A204.1 (cell line): ENCODE measurements at regions not wholly inside any gene's neighbourhood (a gene's known extent, or its start where the extent isn't known, plus 50 kb on each side); places are given as distances from the start of the nearest gene placed in this dataset.
A peak's percentile ranks its signal among the peaks of the same experiment; 100 is the strongest.
"Not testable (repeated sequence)": the region's sequence is repeated elsewhere in the genome, so short reads cannot be mapped to it uniquely, and the experiment has no call there.

Source experiments
- FAIRE-seq: peaks from 2 replicates; lab custom pipeline; 2012; peaks lifted over from hg19 to GRCh38; lab: Jason Lieb, UNC

DNA sequence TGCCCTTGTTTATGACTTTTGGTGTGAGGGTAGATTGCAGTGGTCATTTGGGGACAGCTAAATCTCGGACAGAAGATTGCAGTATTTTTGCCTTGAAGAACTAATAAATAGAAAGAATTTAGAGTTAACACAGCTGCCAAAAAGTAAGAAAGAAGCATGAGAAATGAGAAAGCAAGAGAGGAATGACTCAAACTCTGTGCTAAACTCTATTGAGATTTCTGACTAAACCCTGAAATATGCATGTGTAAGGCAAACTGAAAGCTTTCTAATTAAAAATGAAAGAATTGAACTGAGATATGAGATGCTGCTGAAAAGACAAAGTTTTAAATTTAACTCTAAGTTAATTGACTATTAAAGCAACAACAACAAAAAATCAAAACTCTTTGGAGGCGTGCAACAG lies 791.3 kb downstream of the RAB28 start:
- no peak for FAIRE-seq

DNA sequence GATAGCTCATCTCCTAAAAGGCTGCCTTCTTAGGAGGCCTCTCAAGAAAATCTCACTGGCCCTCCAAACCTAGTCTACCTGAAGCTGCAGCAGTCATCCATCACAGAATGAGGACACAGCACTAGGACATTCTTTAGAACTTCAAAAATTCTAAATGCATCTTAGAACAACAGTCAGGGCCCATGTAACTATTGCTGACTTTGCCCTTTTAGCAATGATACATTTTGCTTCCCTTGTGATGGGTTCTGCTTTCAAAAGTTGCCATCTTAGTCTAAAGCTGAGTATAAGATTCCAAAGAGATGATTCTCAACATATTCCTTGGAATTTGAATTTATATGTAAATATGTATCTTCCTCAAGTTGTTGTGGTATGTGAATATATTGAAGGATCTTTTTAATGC lies 793.0 kb downstream of the RAB28 start:
- no peak for FAIRE-seq

DNA sequence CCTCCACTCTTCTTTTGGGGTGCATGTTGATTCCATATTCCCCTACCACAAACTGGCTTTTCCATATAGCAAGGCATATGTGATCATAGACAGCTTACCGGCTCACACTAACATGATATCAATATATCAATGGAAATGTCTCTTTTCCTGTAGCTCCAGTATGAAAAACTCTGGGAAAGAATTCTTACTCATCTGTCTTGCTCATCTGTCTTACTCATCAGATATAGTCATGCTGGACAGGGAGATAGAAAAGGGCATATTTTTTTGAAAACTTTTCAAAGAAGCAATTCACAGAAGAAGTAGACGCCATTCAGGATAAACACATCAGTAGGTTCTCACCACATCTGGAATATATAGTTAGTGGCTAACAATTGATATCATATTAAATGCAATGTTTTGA lies 794.7 kb downstream of the RAB28 start:
- FAIRE-seq = no peak

DNA sequence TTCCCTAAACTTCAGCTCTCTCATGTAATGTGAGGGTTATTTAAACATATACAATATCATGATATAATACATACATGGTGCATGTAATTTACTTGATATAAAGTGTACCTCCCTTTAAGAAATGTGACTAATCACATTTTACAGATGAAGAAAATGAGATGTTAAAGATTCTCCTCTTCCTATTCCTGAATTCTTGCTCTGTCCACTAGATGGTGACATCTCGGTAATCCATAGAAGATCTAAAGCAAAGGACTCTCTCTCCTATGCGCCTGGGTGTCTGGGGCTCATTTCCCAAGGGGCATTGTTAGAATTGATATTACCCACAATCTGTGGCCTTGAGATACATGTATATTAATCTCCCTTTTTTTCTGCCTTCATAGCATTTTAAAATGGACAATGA lies 804.9 kb downstream of the RAB28 start:
- no peak for FAIRE-seq

DNA sequence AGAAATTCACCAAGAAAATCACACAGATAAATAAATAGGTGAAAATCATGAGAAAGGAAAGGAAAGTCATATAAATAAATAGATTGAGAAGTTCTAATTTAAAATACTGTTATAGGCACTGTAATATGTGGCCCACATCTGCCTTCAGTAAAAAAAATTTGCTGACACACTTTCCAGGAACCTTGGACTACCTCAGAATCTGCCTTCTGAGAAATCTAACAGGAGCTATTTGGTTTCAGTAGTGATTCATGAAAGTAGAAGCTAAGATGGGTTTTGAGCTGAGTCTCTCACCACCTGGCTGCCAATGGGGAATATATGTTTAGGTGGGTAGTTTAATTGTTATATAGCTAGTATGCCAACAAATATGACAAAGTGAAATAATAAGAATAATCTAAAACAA lies 810.0 kb downstream of the RAB28 start:
- no peak for FAIRE-seq

DNA sequence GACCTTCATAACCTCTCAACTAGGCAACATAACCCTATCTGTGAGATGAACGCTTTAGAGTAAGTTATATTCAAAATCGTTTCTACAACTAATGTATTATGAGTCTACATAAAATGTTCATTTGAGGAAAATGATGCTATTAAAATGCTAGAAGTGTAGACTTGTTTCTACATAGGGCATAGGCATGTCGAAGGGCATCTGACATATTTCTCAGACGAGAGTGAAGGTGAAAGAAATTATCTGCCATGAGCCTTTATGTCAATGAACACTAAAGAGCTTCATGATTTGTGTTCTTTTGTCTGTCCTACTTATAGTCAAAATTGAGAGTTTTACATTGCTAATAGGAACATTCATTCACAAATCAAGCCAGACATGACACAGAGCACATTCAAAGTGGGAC lies 811.8 kb downstream of the RAB28 start:
- FAIRE-seq = no peak

DNA sequence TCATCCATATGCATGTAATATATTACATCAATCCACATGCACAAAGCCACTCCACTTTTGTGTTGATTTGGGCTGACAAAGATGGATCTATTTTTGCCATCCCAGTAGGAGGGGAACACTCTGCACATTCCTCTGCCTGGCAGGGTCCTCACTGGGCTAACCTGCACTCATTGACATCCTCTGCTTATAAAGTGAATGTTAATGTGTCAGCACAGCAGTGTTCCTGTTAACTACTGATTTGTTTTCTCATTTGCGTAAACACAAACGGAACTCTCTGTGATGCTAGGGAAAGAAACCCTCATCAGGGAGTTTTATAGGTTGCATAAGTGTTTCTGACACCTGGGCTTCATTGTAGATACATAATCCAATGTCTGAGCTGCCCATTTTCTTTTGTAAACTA lies 826.0 kb downstream of the RAB28 start:
- no peak for FAIRE-seq

DNA sequence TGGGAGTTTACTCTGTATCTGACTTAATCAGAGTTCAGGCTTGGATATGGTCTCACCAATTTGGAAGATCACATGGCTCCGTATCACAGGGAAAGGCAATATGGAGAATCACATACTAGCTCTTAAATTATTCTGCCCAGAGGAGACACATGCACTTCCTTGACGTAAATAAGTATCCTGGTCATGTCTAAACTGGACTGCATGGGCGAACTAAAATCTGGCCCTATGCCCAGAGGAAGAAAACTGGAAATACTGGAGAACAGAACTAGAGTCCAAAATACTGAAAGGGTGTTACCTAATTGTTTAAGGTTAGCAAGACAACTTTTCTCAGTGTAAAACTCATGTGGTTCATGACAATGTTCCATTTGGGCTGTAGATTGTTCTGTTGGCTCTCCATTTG lies 832.3 kb downstream of the RAB28 start:
- FAIRE-seq = no peak

DNA sequence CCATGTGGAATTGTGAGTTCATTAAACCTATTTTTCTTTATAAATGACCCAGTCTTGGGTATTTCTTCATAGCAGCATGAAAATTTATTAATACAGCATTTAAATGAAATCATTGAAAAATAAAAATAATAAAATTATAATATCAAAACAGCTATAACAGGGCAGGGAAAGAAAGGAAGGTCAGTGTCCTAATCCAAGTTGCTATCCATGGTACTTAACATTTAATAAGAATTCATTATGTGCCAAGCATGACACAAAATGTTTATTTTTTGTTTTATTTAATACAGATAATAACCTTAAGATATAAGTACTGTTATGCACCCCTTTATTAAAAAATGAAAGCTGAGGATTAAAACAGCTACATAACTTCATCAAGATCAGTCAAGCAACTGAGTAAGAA lies 838.4 kb downstream of the RAB28 start:
- no peak for FAIRE-seq

DNA sequence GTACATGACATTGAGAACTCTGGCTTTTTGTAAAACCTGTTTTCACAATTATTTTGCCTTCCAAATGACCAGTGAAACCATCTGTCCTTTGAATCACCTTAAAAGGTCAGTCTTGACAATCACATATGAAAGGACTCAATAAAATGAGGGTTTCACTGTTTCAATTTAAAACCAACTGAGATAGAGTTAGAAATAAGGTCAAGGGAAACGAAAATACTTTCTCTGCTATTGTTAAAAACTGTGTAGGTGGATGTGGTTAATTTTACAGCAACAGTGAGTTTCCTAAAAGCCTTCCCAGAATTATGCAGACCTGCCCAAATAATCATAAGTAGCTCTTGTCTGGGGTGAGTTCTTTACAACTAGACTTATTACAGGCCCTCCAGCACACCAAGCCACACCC lies 839.9 kb downstream of the RAB28 start:
- FAIRE-seq = no peak

DNA sequence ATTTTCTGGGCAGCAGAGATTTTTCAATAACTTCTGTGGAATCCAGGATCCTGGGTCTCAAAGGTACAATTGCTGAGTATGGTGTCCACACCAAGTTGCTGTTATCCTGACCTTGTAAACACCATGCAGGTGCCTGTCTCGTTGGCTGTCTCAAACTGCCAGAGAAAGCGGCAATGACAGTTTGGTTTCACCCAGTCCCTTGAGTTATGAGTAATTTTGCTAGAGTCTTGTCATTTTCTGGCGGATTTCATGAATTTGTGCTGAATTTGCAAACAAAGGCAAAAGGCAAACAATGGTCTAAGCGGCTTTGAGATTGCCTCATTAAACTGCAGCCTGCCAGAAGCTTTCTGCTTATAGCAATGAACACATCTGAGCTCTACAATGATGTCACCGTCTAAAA lies 847.9 kb downstream of the RAB28 start:
- FAIRE-seq = no peak

DNA sequence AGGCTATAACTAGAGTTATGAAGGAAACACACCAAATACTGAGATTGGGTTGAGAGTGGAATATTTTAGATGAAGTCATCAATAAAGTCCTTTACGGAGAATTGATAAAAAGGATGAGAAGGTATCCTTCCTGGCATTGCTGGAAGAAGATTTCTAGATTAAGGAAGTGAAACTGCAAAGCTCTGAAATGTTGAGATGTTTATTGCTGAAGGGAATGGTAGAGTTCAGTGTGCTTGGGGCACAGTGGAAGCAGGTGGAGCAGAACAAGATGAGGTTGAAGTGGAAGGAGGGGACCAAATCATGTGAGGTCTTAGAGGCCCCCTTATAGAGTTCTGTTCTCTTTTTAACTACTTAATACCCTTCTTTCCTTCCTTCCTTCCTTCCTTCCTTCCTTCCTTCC lies 848.5 kb downstream of the RAB28 start:
- no peak for FAIRE-seq

DNA sequence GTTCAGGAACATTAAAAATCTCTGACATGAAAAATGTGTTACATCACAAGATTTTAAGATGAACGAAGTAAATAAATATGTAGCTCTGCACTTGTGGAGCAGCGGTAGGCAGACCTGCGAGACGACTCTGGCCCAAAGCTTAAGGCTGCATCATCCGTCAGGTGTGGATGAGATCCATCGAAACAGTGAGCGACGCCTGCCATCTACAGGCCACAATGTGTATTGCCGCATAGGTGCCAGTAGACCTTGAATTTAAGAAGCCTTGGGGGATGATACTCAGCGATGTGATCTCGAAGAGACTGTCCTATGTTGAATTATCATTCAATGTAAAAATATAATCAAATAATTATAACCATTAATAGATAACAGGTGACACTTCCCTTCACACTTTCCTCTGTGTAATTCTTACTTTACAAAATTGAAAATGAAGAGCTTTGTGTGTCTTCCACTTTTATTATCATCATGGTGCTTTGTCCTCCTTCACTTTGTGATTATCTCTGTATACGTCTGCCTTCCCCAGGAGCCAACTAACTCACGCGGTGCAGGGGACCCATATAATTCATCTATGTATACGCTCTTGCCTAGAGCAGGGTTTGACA lies 851.0 kb downstream of the RAB28 start:
- FAIRE-seq = peak; percentile 65

DNA sequence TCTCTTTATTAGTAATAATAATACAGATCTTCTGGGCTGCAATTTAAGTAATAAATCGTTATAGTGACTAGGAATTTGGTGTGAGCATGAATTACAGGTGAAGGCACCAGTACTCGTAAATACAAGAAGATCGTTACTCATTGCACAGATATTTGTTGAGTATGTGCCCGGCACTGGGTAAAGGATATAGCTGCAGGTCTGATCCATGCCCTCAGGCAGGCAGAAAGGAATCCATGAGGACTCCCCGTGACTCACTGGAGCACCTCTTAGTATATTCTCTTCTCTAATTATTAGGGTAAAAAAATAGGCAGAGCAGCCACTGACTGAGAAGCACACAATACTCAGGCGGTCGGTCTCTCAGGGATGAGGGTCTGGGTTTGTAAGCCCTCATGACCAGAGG lies 868.3 kb downstream of the RAB28 start:
- FAIRE-seq = no peak

DNA sequence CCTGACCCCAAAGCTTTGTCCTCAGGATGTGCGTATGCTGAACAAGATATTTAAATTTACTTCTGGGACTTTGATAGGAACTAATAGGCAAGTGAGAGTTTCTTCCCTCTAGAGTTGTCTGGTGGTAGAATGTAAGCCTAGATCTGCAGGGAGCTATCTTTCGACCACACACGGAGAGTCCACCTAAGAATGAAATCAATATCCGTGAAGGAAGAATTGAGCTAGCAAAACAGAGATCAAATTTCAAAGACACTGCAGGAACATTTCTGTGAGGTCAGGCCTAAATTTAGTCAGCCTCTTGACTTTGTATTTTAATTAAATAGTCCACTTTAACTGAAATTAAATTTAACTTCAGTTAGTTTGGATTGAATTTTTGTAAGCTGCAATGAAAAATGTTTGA lies 871.3 kb downstream of the RAB28 start:
- FAIRE-seq = no peak

DNA sequence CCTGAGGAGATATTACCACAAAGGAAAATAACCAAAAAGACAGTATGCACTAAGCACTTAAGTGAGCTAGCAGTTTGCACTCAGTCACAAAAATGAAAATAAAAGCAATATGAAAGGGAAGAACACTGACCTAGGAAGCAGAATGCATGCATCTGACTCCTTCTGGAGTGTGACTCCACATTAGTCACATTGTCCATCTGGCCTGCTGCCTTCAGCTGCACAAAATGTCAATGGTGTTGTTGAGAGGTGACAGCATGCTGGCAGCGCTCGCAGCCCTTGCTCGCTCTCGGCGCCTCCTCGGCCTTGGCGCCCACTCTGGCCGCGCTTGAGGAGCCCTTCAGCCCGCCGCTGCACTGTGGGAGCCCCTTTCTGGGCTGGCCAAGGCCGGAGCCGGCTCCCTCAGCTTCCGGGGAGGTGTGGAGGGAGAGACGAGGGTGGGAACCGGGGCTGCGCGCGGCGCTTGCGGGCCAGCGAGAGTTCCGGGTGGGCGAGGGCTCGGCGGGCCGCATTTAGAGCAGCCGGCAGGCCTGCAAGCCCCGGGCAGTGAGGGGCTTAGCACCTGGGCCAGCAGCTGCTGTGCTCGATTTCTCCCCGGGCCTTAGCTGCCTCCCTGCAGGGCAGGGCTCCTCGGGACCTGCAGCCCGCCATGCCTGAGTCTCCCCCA lies 874.8 kb downstream of the RAB28 start:
- not testable (repeated sequence) for FAIRE-seq

DNA sequence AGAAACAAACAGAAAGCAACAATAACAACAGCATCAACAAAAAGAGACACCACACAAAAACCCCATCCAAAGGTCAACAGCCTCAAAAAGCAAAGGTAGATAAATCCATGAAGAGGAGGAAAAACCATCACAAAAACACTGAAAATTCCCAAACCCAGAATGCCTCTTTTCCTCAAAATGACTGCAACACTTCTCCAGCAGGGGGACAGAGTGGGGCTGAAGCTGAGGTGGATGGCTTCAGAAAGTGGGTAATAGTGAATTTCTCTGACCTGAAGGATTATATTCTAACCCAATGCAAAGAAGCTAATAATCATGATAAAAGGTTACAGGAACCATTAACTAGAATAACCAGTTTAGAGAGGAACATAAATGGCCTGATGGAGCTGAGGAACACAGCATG lies 888.2 kb downstream of the RAB28 start:
- FAIRE-seq = no peak

DNA sequence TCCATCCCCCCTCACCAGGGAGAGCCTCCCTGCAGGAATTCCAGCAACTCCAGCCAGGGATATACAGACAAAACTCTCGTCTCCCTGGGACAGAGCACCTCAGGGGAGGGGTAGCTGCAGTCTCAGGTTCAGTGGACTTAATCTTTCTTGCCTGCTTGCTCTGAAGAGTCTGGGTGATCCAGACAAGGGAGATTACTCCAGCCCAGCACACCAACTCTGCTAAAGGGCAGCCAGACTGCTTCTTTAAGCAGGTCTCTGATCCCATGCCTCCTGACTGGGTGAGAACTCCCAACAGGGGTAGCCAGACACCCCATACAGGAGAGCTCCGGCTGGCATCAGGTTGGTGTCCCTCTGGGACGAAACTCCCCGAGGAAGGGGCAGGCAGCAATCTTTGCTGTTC lies 888.7 kb downstream of the RAB28 start:
- no peak for FAIRE-seq

DNA sequence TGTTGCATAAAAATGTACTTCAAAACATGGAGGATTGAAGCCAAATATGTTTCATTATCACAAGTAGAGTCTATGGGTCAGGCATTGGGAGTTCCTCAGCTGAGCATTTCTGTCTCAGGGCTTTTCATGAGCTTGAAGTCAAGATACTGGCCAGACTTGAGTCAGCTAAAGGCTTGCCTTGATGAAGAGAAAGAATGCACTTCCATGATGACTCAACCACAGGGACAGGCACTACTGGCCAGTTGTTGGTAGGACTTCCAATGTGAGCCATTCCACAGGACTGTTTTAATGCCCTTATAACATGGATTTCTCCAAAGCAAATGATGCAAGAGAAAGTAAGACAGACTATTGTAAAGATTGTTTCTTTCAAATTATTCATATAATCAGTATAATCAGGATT lies 895.6 kb downstream of the RAB28 start:
- FAIRE-seq = no peak

DNA sequence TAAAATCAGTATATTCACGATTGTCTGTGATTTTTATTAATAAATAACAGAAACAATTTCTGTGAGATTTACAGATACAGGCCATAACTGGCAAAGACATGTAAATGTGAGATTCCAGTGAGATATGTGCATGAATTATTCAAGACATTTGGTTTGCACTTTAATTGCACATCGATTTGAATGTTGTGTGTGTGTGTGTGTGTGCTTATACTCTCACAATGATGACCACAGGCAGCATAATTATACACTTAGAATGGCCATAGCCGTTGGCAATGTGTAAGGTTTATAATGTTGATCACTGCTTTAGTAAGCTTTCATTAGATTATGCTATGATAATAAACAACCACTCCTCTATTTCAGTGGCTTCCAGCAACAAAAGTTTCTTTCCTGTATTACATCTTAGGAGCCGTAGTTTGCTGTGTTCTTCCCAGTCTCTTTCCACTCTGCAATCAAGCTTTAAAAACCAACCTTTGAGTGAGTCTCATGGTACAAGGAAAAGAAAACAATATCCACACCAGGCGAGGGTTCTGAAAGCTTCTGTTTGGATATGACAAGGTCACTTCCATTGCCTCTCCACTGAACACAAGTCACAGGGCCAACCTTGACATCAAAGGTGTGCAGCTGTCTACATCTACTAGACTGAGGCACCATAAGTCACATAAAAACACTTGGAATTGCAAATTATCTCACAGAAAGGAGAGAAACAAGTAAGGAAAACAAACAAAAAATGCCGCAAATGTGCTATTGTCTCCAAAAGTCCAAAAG lies 897.7 kb downstream of the RAB28 start:
- no peak for FAIRE-seq

DNA sequence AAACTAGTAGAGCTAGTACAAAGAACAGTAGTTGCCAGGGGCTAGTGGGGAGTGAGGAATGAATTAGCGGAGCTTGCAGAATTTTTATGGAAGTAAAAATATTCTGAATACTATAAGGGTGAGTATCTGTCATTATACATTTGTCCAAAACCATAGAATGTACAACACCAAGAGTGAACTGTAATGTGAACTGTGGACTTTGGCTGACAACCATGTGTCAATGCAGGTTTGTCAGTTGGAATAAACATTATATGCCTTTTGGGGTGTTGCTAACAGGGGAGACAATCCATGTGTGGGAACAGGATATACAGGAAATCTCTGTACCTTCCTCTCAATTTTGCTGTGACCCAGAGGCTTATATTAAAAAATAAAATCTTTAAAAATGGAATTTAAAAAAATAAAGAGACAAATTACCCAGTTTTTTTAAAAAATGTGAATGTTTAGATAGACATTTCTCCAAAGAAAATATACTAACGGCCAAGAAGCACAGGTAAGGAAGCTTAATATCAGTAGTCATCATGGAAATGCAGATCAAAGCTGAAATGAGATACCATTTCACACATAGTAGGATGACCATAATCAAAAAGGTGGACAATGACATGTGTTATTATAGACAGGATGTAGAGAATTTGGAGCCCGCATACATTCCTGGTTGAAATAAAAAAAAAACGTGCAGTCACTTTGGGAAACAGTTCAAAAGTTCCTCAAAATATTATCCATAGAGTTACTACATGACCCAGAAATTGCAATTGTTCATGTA lies 899.8 kb downstream of the RAB28 start:
- FAIRE-seq = no peak

DNA sequence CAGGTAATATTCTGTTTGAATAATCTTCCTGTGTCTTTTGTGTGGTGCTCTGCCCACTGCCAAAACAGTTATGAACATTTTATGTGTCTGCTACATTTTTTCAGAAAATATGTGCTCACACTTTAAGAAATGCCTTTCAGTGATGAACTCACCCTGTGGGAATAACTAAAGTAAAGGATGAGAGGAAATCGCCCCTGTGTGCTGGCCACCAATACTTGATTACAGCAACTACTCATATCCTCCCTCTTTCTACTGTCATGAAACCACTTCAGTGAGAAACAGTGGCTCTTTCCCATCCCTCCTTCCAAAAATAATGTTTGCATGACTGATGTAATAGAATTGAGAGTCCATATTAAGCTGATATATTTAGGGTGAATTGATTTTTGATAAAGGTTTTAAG lies 900.9 kb downstream of the RAB28 start:
- no peak for FAIRE-seq

DNA sequence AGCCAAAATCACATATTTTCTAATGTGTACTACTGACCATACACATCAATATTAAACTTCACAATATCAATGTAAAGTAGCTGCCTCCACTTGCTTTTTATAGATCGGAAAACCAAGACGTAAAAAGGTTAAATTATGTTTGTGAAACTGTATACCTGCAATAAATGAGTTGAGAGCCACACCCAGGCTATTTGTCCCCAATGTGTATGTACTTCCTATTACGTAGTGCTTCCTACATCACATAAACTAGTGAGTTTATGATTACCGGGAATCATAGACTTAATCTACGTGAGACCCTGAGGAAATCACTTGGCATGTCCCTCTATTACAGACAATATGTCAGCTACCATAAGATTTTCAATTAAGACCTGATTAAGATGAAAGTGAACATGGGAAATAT lies 903.4 kb downstream of the RAB28 start:
- FAIRE-seq = no peak
